SK-N-SH treated with all-trans-retinoic acid at 6 μM for 48 hours (cell line): ENCODE measurements at regions not wholly inside any gene's neighbourhood (a gene's known extent, or its start where the extent isn't known, plus 50 kb on each side); places are given as distances from the start of the nearest gene placed in this dataset.

Experiments
- RARB ChIP-seq: fragments of 250-450 bp; sonication (Bioruptor Pico); IDR thresholded peaks from 2 replicates; pipeline ENCODE4 v1.8.0; 2021; ENCODE audit warnings: mild to moderate bottlenecking, moderate library complexity
- TOX ChIP-seq: fragments of 250-450 bp; sonication (Bioruptor Pico); IDR thresholded peaks from 2 replicates; pipeline ENCODE4 v1.8.0; 2021; ENCODE audit warnings: mild to moderate bottlenecking, moderate library complexity, borderline replicate concordance
- ZNF565 ChIP-seq: fragments of 450-650 bp; formaldehyde crosslinking; conservative IDR thresholded peaks from 2 replicates; pipeline ENCODE4 v1.5.0; 2020; ENCODE audit warnings: low read depth, mild to moderate bottlenecking, moderate library complexity
- TF ChIP-seq, protein P1 (sequence below): fragments of 250-450 bp; sonication (Bioruptor Pico); IDR thresholded peaks from 2 replicates; pipeline ENCODE4 v1.5.1; 2021; ENCODE audit warnings: mild to moderate bottlenecking, moderate library complexity
- TF ChIP-seq, protein P2 (sequence below): fragments of 250-450 bp; sonication (Bioruptor Pico); IDR thresholded peaks from 2 replicates; pipeline ENCODE4 v1.8.0; 2020; ENCODE audit warnings: mild to moderate bottlenecking, moderate library complexity, borderline replicate concordance

DNA sequence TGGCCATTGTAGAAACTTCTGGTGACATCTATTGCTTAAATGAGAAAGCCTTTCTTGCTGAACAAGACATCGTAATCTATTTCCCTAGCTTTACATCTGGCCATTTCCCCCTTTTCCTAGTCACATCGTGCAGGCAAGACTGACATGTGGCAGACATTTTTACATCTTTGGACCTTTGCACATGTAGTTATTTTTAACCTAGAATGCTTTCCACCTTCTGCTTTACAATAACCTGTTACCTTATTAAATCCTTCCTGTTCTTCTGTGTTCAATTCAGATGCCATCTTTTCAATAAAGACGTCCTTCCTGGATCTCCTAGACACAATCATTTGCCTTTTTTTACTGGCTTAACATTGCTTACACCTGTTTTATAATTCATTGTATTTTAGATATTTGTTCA lies 343.3 kb downstream of the DIPK2A start:
- TF ChIP-seq, protein P1, sequence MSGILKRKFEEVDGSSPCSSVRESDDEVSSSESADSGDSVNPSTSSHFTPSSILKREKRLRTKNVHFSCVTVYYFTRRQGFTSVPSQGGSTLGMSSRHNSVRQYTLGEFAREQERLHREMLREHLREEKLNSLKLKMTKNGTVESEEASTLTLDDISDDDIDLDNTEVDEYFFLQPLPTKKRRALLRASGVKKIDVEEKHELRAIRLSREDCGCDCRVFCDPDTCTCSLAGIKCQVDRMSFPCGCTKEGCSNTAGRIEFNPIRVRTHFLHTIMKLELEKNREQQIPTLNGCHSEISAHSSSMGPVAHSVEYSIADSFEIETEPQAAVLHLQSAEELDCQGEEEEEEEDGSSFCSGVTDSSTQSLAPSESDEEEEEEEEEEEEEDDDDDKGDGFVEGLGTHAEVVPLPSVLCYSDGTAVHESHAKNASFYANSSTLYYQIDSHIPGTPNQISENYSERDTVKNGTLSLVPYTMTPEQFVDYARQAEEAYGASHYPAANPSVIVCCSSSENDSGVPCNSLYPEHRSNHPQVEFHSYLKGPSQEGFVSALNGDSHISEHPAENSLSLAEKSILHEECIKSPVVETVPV (CRISPR knock-in tag), result no peak
- TF ChIP-seq, protein P2, sequence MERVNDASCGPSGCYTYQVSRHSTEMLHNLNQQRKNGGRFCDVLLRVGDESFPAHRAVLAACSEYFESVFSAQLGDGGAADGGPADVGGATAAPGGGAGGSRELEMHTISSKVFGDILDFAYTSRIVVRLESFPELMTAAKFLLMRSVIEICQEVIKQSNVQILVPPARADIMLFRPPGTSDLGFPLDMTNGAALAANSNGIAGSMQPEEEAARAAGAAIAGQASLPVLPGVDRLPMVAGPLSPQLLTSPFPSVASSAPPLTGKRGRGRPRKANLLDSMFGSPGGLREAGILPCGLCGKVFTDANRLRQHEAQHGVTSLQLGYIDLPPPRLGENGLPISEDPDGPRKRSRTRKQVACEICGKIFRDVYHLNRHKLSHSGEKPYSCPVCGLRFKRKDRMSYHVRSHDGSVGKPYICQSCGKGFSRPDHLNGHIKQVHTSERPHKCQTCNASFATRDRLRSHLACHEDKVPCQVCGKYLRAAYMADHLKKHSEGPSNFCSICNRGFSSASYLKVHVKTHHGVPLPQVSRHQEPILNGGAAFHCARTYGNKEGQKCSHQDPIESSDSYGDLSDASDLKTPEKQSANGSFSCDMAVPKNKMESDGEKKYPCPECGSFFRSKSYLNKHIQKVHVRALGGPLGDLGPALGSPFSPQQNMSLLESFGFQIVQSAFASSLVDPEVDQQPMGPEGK (CRISPR knock-in tag), result no peak
- TF ChIP-seq ZNF565 (no peak), RARB (no peak), TOX (CRISPR knock-in tag) (no peak)
